Colonic mucosa (tissue), 4 donors: ENCODE measurements at regions not wholly inside any gene's neighbourhood (a gene's known extent, or its start where the extent isn't known, plus 50 kb on each side); places are given as distances from the start of the nearest gene placed in this dataset.

Experiments used
- DNase-seq: peaks from one replicate; pipeline ENCODE4 v3.0.0-alpha.2; 2020
- H3K27ac ChIP-seq: fragments of 200-600 bp; one replicate; pipeline ENCODE4 v1.8.0; 2021
- H3K27me3 ChIP-seq: fragments of 200-600 bp; one replicate; pipeline ENCODE4 v1.8.0; 2021
- H3K36me3 ChIP-seq: fragments of 200-600 bp; one replicate; pipeline ENCODE4 v1.8.0; 2021
- H3K4me1 ChIP-seq: fragments of 200-600 bp; one replicate; pipeline ENCODE4 v1.8.0; 2021; ENCODE audit warnings: mild to moderate bottlenecking
- H3K4me3 ChIP-seq: fragments of 200-600 bp; one replicate; pipeline ENCODE4 v1.8.0; 2021
- H3K9ac ChIP-seq, 2 donors: one replicate each; pipeline ENCODE4 v1.7.0; 2013; ENCODE audit warnings: control low read depth in 2 of 2, low read depth in 2 of 2, low read length in 2 of 2
- H3K9me3 ChIP-seq: fragments of 200-600 bp; one replicate; pipeline ENCODE4 v1.8.0; 2021
- CTCF ChIP-seq: fragments of 200-600 bp; IDR thresholded peaks from one replicate; pipeline ENCODE4 v1.8.0; 2022; ENCODE audit warnings: antibody characterized with exemption, mild to moderate bottlenecking
- intact Hi-C: fragments of 100-400 bp; cut with DNase I; formaldehyde crosslinking; loops from one replicate; pipeline ENCODE4 v1.14.1; 2022
- donor health status: healthy.
- donor health status: DM: no; HTN: no; CAD: no.
- donor health status: DM: no; HTN: no; CAD: no.

GRCh38 chr11:27287205-27287604, 75.8 kb downstream of the CCDC34 start:
- H3K27me3 ChIP-seq = no peaks in the 10 kb centered on the region
- no peaks in the 10 kb centered on the region for H3K9me3 ChIP-seq
- TF ChIP-seq CTCF = no peak
- H3K4me1 ChIP-seq = no peaks in the 10 kb centered on the region
- no peaks in the 10 kb centered on the region for H3K36me3 ChIP-seq
- intact Hi-C loops = no loop called here
- H3K27ac ChIP-seq = no peak overlapping the region
- H3K9ac ChIP-seq = no peak overlapping the region
- DNase-seq = no peak
- H3K4me3 ChIP-seq = no peak overlapping the region

- intact Hi-C loops = no loop called here
- Histone ChIP-seq H3K9me3 (no peaks in the 10 kb centered on the region), H3K9ac (no peak overlapping the region), H3K27ac (no peak overlapping the region), H3K36me3 (no peaks in the 10 kb centered on the region), H3K4me3 (no peak overlapping the region), H3K4me1 (no peaks in the 10 kb centered on the region), H3K27me3 (no peaks in the 10 kb centered on the region)
- DNase-seq = no peak
- no peak for TF ChIP-seq CTCF
Measured at GRCh38 chr11:27285761-27286160, 77.3 kb downstream of the CCDC34 start.

- Histone ChIP-seq H3K9ac (no peak overlapping the region), H3K4me1 (no peaks in the 10 kb centered on the region), H3K27ac (no peak overlapping the region), H3K9me3 (no peaks in the 10 kb centered on the region), H3K36me3 (no peaks in the 10 kb centered on the region), H3K27me3 (no peaks in the 10 kb centered on the region), H3K4me3 (no peak overlapping the region)
- DNase-seq = no peak
- intact Hi-C loops = no loop called here
- no peak for TF ChIP-seq CTCF
Measured at GRCh38 chr11:27282806-27283205, 80.2 kb downstream of the CCDC34 start.

DNA sequence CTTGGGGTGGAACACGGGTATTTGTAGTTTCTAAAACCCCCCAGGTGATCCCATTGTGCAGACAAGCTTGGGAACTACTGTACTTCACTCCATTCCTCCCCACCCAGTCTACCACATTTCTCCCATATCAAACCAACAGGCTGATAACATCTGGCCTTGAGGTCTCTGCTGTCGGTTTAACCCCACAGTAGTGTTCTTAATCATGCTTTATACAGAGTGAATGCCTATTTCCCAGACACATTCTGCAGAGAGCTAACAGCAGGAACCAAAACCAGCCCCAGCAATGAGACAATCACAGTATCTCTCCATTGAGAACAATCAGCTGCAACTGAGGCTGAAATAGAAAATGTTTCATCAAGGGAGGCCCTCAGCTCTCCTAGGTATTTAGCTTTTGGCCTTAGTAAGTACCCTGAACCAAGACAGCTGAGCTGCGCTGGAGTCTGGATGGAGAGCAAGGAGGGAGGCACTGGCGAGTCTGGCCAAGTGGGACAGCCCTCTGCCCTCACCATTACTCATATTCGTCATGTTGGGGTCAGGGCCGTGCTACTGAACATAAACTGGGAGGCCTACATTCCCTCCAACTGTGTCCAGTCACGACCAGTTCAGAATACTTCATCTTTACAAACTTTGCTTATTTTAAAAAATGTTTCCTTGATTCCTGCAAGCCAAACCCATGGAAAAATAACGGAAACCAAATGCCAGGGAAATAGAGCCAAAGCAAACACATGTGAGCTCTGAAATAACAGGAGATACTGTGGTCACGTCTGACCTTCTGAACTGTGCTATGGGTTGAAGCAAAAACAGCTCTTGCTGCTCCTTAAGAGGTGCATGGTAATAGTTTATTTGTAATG, 81.0 kb downstream of the CCDC34 start:
- Histone ChIP-seq H3K36me3 (no peaks in the 10 kb centered on the region), H3K27ac (no peak overlapping the region), H3K9me3 (no peaks in the 10 kb centered on the region), H3K4me3 (no peak overlapping the region), H3K4me1 (no peaks in the 10 kb centered on the region), H3K27me3 (no peaks in the 10 kb centered on the region), H3K9ac (no peak overlapping the region)
- DNase-seq = no peak
- intact Hi-C loops = no loop called here
- no peak for TF ChIP-seq CTCF

DNA sequence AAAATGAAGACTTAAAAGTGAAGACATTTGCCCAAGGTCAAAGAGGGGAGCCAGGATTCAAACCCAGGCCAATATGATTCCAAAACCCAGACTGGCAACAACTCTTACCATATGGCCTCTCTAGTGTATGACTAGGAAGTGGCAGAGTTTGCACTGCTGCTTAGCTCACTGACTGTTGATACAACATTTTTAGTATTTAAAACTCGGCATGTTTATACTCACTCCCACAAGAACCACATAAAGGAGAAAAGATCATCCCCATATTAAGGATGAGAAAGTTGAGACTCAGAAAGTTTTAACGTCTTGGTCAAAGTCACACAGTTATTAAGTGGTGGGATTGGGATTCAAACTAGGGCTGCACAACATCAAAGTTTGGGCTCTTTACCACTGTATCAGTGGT, 81.7 kb downstream of the CCDC34 start:
- H3K36me3 ChIP-seq = no peaks in the 10 kb centered on the region
- DNase-seq = no peak
- no peak overlapping the region for H3K4me3 ChIP-seq
- no peaks in the 10 kb centered on the region for H3K9me3 ChIP-seq
- H3K27ac ChIP-seq = no peak overlapping the region
- TF ChIP-seq CTCF = no peak
- no peaks in the 10 kb centered on the region for H3K4me1 ChIP-seq
- H3K9ac ChIP-seq = no peak overlapping the region
- intact Hi-C loops = no loop called here
- no peaks in the 10 kb centered on the region for H3K27me3 ChIP-seq
